NCI-H748 treated with DMSO at 0.1 percent for 48 hours (cell line): ENCODE measurements at regions not wholly inside any gene's neighbourhood (a gene's known extent, or its start where the extent isn't known, plus 50 kb on each side); places are given as distances from the start of the nearest gene placed in this dataset.

ENCODE experiments used
- DNase-seq: peaks from one replicate; lab custom pipeline; 2025; lab: John Stamatoyannopoulos, UW

GRCh38 chr12:32946504-32947131, 50.0 kb upstream of the PKP2 start:
- DNase-seq = no peak
